Astrocyte of the hippocampus (primary cell): ENCODE measurements at regions not wholly inside any gene's neighbourhood (a gene's known extent, or its start where the extent isn't known, plus 50 kb on each side); places are given as distances from the start of the nearest gene placed in this dataset.
"Not testable (repeated sequence)": the region's sequence is repeated elsewhere in the genome, so short reads cannot be mapped to it uniquely, and the experiment has no call there.

Experiments
- DNase-seq: peaks from one replicate; pipeline ENCODE4 v3.0.0; 2011; ENCODE audit warnings: low read depth, low spot score

GRCh38 chr13:65308729-65309128 lies 1921.4 kb downstream of the PCDH9 start:
- DNase-seq = not testable (repeated sequence)

GRCh38 chr13:65307056-65307455 lies 1923.1 kb downstream of the PCDH9 start:
- DNase-seq = no peak

- DNase-seq = no peak
Measured at GRCh38 chr13:65302691-65303090, 1927.4 kb downstream of the PCDH9 start.

DNA sequence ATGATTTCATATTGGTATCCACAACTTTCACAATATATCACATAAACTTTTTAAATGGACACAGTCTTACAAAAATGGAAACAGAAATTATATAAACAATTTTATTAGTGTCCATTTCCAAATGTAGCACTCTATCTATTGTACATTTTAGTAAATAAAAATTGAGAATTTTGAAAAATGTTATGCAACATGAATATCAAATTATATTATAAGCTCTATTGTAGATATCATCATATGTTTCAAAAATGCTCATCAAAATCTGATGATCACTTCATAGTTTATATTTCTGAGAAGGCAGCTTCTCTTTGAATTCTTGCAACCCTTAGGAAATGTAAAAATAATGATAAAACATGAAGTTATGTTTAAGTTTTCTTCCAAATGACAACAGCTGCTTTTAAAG lies 1928.6 kb downstream of the PCDH9 start:
- no peak for DNase-seq

- no peak for DNase-seq
Measured at GRCh38 chr13:65300220-65300619, 1929.9 kb downstream of the PCDH9 start.

DNA sequence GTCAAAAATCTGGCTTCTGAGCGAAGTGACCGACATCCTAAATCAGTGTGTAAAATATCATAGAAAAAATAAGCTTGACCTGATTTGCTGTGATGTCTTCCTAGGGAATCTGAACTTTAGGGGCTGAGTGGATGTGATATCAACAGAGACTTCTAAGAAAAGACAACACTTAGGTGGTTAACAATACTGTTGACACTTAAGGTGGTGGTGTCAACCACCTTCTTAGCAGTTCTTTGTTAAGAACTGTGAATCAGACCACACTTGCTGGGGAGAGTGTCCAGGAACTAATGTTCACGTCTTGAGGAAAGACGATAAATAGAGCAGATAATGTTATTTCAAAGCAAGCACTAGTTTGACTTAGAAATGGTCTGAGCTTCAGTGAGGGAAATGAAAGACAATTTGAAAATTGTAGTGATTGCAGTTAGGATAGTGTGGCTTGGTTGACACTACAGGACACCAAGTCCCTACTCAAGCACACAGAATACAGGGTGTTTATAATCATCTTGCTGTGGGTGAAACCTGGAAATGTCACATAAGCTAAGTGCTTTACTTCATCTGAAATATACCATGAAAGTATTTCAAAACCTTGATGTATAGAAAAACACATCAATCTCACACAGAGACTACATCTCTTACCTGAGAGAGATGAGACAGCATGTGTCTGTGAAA lies 1936.5 kb downstream of the PCDH9 start:
- DNase-seq = no peak

GRCh38 chr13:65292488-65292901 lies 1937.6 kb downstream of the PCDH9 start:
- peak; percentile 57 for DNase-seq

- DNase-seq = no peak
Measured at GRCh38 chr13:65287405-65287804, 1942.7 kb downstream of the PCDH9 start.

DNA sequence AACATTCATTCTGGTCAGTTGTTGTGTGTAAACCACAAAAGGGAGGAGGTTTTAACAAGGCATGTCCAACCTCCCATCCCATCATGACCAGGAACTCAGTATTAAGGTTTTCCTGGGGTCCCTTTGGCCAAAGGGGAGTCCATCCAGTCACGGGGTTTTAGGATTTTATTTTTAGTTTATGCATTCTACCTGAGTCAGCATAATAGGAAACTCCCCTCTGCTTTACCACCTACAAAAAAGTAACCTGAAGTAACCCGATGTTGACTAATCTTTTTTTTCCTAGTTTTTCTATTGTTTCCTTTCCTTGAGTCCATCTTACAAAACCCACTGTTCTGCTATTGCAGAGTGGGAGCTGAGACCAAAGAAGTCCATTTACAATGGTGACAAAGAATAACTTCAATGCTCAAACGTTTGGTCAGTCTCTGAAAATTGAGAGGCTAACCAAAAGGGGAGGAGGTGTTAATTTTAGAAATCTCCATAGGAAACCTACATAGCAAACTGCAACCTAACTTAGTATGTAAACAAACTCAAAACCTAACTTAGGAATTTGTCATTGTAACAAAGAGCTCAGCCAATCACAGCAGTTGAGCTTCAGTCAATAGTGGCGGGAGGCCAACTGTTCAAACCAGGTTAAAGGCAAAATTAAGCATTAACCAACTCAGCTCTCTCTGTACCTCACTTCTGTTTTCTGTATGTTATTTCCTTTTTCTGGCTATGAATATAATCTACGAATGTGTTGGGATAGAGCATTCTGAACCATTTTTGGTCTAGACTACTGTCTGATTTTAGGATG lies 1954.1 kb downstream of the PCDH9 start:
- no peak for DNase-seq

GRCh38 chr13:65275108-65275507 lies 1955.0 kb downstream of the PCDH9 start:
- no peak for DNase-seq

GRCh38 chr13:65273811-65274420 lies 1956.2 kb downstream of the PCDH9 start:
- DNase-seq = not testable (repeated sequence)

GRCh38 chr13:65268009-65268408 lies 1962.1 kb downstream of the PCDH9 start:
- no peak for DNase-seq

DNA sequence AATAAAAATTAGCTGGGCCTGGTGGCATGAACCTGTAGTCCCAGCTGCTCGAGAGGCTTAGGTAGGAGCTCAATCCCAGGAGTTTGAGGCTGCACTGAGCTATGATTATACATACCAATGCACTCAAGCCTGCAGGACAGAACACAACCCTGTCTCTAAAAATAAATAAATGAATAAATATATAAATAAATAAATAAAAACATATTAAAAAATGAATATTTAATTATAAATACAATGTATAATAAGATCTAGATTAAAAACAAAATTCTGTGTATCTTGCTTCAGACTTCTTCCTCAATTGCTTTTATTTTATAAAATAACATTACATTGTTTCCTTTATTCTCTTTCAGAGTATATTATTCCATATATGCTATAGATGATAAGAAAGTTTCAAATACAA lies 1964.1 kb downstream of the PCDH9 start:
- DNase-seq = no peak

- DNase-seq = no peak
Measured at GRCh38 chr13:65264066-65264465, 1966.1 kb downstream of the PCDH9 start.

GRCh38 chr13:65260946-65261891 lies 1968.9 kb downstream of the PCDH9 start:
- peak; percentile 11 for DNase-seq

GRCh38 chr13:65240773-65241172 lies 1989.4 kb downstream of the PCDH9 start:
- no peak for DNase-seq

- DNase-seq = no peak
Measured at GRCh38 chr13:65236841-65237418, 1993.2 kb downstream of the PCDH9 start.

DNA sequence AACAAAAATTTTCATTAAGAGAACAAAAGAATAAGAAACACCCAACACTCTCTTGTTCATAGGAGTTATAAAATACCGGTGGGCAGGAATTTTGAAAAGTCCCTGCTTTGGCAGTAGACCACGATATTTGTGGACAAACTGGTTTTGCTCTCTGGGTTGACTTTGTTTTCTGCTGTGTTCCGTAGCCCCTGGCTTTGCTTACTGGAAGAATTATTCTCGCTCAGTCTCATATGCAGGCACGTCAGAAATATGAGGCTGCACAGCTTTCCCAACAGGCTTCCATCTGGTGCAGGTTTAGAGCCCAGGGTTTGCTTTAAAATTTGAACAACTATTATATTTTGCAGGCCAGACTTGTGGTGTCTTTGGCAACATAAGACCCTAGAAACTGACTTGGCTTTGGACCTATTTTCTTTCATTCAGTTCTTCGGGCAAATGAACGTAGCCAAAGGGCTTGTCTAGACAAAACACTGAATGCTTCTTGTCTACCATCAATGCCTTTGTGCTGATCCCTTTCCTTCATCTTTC lies 2012.6 kb downstream of the PCDH9 start:
- no peak for DNase-seq

- not testable (repeated sequence) for DNase-seq
Measured at GRCh38 chr13:65202845-65203244, 2027.3 kb downstream of the PCDH9 start.

DNA sequence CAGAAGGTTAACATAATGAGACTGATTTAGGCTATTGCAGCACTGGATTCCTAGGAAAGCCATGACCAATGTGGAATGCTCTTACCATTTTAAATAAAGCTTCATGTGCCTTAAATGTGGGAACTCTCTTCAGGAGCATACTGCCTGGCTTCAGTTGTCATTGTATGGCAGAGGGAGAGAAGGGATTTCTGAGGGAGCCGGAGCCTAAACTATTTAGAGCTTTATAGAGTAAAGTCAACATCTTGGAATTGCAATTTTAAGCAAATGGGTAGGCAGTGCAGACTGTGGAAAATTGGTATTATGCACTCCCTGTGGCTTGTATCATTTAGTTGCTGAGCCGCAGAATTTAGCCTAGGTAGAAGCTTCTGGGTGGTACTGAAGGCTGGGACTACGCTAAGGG lies 2041.4 kb downstream of the PCDH9 start:
- DNase-seq = no peak

GRCh38 chr13:65168026-65168425 lies 2062.1 kb downstream of the PCDH9 start:
- DNase-seq = no peak
